SK-N-MC (cell line): ENCODE measurements at regions not wholly inside any gene's neighbourhood (a gene's known extent, or its start where the extent isn't known, plus 50 kb on each side); places are given as distances from the start of the nearest gene placed in this dataset.

Source experiments
- EZH2 ChIP-seq: fragments of 200-600 bp; sonication (generic); IDR thresholded peaks from one replicate; pipeline ENCODE4 v1.6.1; 2017; ENCODE audit warnings: antibody characterized with exemption
- FOXP2 ChIP-seq: optimal IDR thresholded peaks from 2 replicates; pipeline ENCODE3; 2011; ENCODE audit warnings: mild to moderate bottlenecking, moderate library complexity; ENCODE audit not compliant: insufficient read depth; ENCODE audit errors: extremely low read length, control extremely low read depth
- POLR2AphosphoS5 ChIP-seq: IDR thresholded peaks from 2 replicates; pipeline ENCODE4 v1.6.1; 2012; ENCODE audit warnings: mild to moderate bottlenecking, low read depth, low read length, borderline replicate concordance

- TF ChIP-seq POLR2AphosphoS5 (no peak), EZH2 (no peak), FOXP2 (no peak)
Observed at GRCh38 chr10:128471151-128471550, 344.9 kb upstream of the MKI67 start.
